Neural cell (in vitro differentiated cells): ENCODE measurements at regions not wholly inside any gene's neighbourhood (a gene's known extent, or its start where the extent isn't known, plus 50 kb on each side); places are given as distances from the start of the nearest gene placed in this dataset.
A peak's percentile ranks its signal among the peaks of the same experiment; 100 is the strongest.

ENCODE experiments used
- H2AFZ ChIP-seq: fragments of 200-600, 300-800 bp; sonication (generic), shearing (Covaris generic); 2 replicates; pipeline ENCODE4 v1.6.0; 2014; ENCODE audit warnings: low read depth, mild to moderate bottlenecking, antibody characterized with exemption, low read length, moderate library complexity
- H3F3A ChIP-seq: fragments of 200-600 bp; shearing (Covaris generic); 2 replicates; pipeline ENCODE4 v1.6.1; 2016; ENCODE audit warnings: mild to moderate bottlenecking, moderate library complexity, mixed read lengths, antibody characterized with exemption, low read length; ENCODE audit not compliant: insufficient read depth, poor library complexity, severe bottlenecking
- H3K27ac ChIP-seq: fragments of 200-600, 300-800 bp; sonication (generic), shearing (Covaris generic); 2 replicates; pipeline ENCODE4 v1.5.1; 2014; ENCODE audit warnings: mild to moderate bottlenecking, low read length, moderate library complexity
- H3K27me3 ChIP-seq: fragments of 300-800, 200-600 bp; sonication (generic), shearing (Covaris generic); 2 replicates; pipeline ENCODE4 v1.6.0; 2014; ENCODE audit warnings: mild to moderate bottlenecking, low read depth, low read length, moderate library complexity; ENCODE audit not compliant: insufficient read depth
- H3K36me3 ChIP-seq: fragments of 300-800, 200-600 bp; sonication (generic), shearing (Covaris generic); 2 replicates; pipeline ENCODE4 v1.5.1; 2014; ENCODE audit warnings: mild to moderate bottlenecking, antibody characterized with exemption, low read length, moderate library complexity; ENCODE audit not compliant: insufficient read depth
- H3K4me2 ChIP-seq: fragments of 300-800, 200-600 bp; sonication (generic), shearing (Covaris generic); 2 replicates; pipeline ENCODE4 v1.6.0; 2014; ENCODE audit warnings: mild to moderate bottlenecking, low read length
- H3K4me3 ChIP-seq: fragments of 300-800, 200-600 bp; sonication (generic), shearing (Covaris generic); 2 replicates; pipeline ENCODE4 v1.5.1; 2014; ENCODE audit warnings: mild to moderate bottlenecking, low read length, moderate library complexity
- H3K79me2 ChIP-seq: fragments of 200-600 bp; shearing (Covaris generic); replicated peaks from 2 replicates; pipeline ENCODE4 v1.6.0; 2014; ENCODE audit warnings: mild to moderate bottlenecking, low read length, moderate library complexity; ENCODE audit not compliant: insufficient read depth
- H3K9ac ChIP-seq: fragments of 300-800, 200-600 bp; sonication (generic), shearing (Covaris generic); 2 replicates; pipeline ENCODE4 v1.6.1; 2016; ENCODE audit warnings: mild to moderate bottlenecking, low read length, mixed read lengths
- H3K9me2 ChIP-seq: fragments of 200-600 bp; shearing (Covaris generic); 2 replicates; pipeline ENCODE4 v1.6.1; 2016; ENCODE audit warnings: mild to moderate bottlenecking, low read length, mixed read lengths; ENCODE audit not compliant: insufficient read depth
- H3K9me3 ChIP-seq: fragments of 200-600, 300-800 bp; sonication (generic), shearing (Covaris generic); 2 replicates; pipeline ENCODE4 v1.6.1; 2016; ENCODE audit warnings: mild to moderate bottlenecking, mixed run types, low read length, moderate library complexity, mixed read lengths
- H4K20me1 ChIP-seq: fragments of 200-600 bp; shearing (Covaris generic); 2 replicates; pipeline ENCODE4 v1.6.1; 2016; ENCODE audit warnings: mild to moderate bottlenecking, mixed run types; ENCODE audit not compliant: insufficient read depth
- EP300 ChIP-seq: fragments of 450-650 bp; conservative IDR thresholded peaks from 2 replicates; pipeline ENCODE4 v1.6.1; 2014; ENCODE audit warnings: antibody characterized with exemption, mild to moderate bottlenecking, moderate library complexity; ENCODE audit not compliant: poor library complexity, severe bottlenecking
- EZH2 ChIP-seq: fragments of 200-600, 300-800 bp; shearing (Covaris generic), sonication (generic); IDR thresholded peaks from 2 replicates; pipeline ENCODE4 v1.6.1; 2014; ENCODE audit warnings: antibody characterized with exemption, low read length, borderline replicate concordance, mild to moderate bottlenecking; ENCODE audit not compliant: insufficient read depth, poor library complexity, severe bottlenecking
- MXI1 ChIP-seq: fragments of 450-650 bp; conservative IDR thresholded peaks from 2 replicates; pipeline ENCODE4 v1.6.1; 2014; ENCODE audit warnings: antibody characterized with exemption, mild to moderate bottlenecking; ENCODE audit not compliant: poor library complexity, severe bottlenecking
- POLR2AphosphoS5 ChIP-seq: IDR thresholded peaks from 2 replicates; pipeline ENCODE4 v1.6.1; 2012
- RAD21 ChIP-seq: fragments of 450-650 bp; conservative IDR thresholded peaks from 2 replicates; pipeline ENCODE4 v1.6.1; 2014; ENCODE audit warnings: antibody characterized with exemption, mild to moderate bottlenecking, moderate library complexity
- SMC3 ChIP-seq: fragments of 450-650 bp; conservative IDR thresholded peaks from 2 replicates; pipeline ENCODE4 v1.6.1; 2014; ENCODE audit warnings: antibody characterized with exemption, mild to moderate bottlenecking, moderate library complexity; ENCODE audit not compliant: poor library complexity
- TAF1 ChIP-seq: IDR thresholded peaks from 2 replicates; pipeline ENCODE4 v1.6.1; 2012; ENCODE audit warnings: low read depth
- TF ChIP-seq, protein P1 (sequence below): IDR thresholded peaks from 2 replicates; pipeline ENCODE4 v1.6.1; 2012; ENCODE audit warnings: borderline replicate concordance
- TF ChIP-seq, protein P2 (sequence below): fragments of 450-650 bp; IDR thresholded peaks from 2 replicates; pipeline ENCODE4 v1.5.1; 2014; ENCODE audit warnings: antibody characterized with exemption, mild to moderate bottlenecking, moderate library complexity; ENCODE audit not compliant: poor library complexity, severe bottlenecking

DNA sequence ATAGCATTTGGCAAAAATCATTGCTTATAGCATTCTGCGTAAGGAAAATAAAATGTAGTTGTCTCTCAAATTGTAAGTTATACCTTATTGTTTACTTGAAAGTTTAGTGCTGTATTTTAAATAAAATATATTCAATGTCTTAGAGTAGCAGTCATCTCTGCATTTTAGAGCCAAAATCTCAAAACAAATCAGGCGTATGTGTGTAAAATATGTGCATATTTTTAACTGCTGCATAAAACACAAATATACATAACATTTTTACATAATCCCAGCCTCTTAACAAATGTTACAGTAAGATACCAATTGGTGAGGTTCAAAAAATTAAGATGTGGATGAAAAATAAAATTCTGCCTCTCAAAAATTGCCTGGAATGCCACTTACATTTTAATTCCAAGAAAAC is 145.8 kb upstream of the AGA start:
- H3K27ac ChIP-seq = no peak overlapping the region
- no peak overlapping the region for H3K4me2 ChIP-seq
- no peaks in the 10 kb centered on the region for H3K27me3 ChIP-seq
- no peak for TF ChIP-seq MXI1
- TF ChIP-seq, protein P1, sequence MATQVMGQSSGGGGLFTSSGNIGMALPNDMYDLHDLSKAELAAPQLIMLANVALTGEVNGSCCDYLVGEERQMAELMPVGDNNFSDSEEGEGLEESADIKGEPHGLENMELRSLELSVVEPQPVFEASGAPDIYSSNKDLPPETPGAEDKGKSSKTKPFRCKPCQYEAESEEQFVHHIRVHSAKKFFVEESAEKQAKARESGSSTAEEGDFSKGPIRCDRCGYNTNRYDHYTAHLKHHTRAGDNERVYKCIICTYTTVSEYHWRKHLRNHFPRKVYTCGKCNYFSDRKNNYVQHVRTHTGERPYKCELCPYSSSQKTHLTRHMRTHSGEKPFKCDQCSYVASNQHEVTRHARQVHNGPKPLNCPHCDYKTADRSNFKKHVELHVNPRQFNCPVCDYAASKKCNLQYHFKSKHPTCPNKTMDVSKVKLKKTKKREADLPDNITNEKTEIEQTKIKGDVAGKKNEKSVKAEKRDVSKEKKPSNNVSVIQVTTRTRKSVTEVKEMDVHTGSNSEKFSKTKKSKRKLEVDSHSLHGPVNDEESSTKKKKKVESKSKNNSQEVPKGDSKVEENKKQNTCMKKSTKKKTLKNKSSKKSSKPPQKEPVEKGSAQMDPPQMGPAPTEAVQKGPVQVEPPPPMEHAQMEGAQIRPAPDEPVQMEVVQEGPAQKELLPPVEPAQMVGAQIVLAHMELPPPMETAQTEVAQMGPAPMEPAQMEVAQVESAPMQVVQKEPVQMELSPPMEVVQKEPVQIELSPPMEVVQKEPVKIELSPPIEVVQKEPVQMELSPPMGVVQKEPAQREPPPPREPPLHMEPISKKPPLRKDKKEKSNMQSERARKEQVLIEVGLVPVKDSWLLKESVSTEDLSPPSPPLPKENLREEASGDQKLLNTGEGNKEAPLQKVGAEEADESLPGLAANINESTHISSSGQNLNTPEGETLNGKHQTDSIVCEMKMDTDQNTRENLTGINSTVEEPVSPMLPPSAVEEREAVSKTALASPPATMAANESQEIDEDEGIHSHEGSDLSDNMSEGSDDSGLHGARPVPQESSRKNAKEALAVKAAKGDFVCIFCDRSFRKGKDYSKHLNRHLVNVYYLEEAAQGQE = no peak
- TF ChIP-seq RAD21 = no peak
- TF ChIP-seq, protein P2, sequence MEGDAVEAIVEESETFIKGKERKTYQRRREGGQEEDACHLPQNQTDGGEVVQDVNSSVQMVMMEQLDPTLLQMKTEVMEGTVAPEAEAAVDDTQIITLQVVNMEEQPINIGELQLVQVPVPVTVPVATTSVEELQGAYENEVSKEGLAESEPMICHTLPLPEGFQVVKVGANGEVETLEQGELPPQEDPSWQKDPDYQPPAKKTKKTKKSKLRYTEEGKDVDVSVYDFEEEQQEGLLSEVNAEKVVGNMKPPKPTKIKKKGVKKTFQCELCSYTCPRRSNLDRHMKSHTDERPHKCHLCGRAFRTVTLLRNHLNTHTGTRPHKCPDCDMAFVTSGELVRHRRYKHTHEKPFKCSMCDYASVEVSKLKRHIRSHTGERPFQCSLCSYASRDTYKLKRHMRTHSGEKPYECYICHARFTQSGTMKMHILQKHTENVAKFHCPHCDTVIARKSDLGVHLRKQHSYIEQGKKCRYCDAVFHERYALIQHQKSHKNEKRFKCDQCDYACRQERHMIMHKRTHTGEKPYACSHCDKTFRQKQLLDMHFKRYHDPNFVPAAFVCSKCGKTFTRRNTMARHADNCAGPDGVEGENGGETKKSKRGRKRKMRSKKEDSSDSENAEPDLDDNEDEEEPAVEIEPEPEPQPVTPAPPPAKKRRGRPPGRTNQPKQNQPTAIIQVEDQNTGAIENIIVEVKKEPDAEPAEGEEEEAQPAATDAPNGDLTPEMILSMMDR = no peak
- TF ChIP-seq POLR2AphosphoS5 = no peak
- TF ChIP-seq SMC3 = no peak
- no peak for TF ChIP-seq EZH2
- TF ChIP-seq EP300 = no peak
- no peak for TF ChIP-seq TAF1
- H3K4me3 ChIP-seq = no peak overlapping the region
- no peaks in the 10 kb centered on the region for H3K9me3 ChIP-seq
- no peaks in the 10 kb centered on the region for H3K79me2 ChIP-seq
- H2AFZ ChIP-seq = no peak overlapping the region
- no peaks in the 10 kb centered on the region for H4K20me1 ChIP-seq
- H3F3A ChIP-seq = no peaks in the 10 kb centered on the region
- H3K9ac ChIP-seq = no peak overlapping the region
- H3K36me3 ChIP-seq = no peaks in the 10 kb centered on the region
- H3K9me2 ChIP-seq = no peaks in the 10 kb centered on the region

DNA sequence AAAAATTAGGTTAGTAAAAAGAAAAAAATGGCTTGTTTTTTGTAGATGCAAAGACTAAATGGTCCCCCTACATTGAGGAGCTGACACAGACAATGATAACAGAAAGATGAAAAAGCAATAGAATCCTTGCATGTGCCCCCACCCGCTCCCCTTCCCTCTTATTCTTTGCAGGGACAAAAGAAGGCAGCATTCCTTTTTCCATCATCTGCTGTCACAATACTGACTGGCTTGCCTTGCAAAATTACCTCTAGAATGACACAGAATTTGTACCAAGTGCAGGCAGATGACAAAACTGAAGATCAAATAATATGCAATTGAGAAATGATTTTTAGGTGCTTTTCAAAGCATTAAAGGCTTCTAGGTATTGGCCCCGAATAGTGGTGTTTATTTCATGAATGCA is 153.1 kb upstream of the AGA start:
- no peak for TF ChIP-seq RAD21
- peak; percentile 92 for TF ChIP-seq EP300
- no peak for TF ChIP-seq MXI1
- TF ChIP-seq EZH2 = no peak
- no peak for TF ChIP-seq TAF1
- TF ChIP-seq POLR2AphosphoS5 = peak; percentile 95
- TF ChIP-seq, protein P2 = no peak
- TF ChIP-seq, protein P1 = peak; percentile 95
- TF ChIP-seq SMC3 = no peak
- no peak overlapping the region for H3K9ac ChIP-seq
- no peaks in the 10 kb centered on the region for H3K36me3 ChIP-seq
- no peak overlapping the region for H3K4me2 ChIP-seq
- no peaks in the 10 kb centered on the region for H3K9me2 ChIP-seq
- no peaks in the 10 kb centered on the region for H3K27me3 ChIP-seq
- H4K20me1 ChIP-seq = no peaks in the 10 kb centered on the region
- no peak overlapping the region for H3K4me3 ChIP-seq
- H3K9me3 ChIP-seq = no peaks in the 10 kb centered on the region
- H2AFZ ChIP-seq = no peak overlapping the region
- H3F3A ChIP-seq = no peaks in the 10 kb centered on the region
- H3K79me2 ChIP-seq = no peaks in the 10 kb centered on the region
- H3K27ac ChIP-seq = peak overlapping the region; percentile 7
